Activated CD4-positive, alpha-beta memory T cell treated with anti-CD3 and anti-CD28 coated beads, Interleukin-2, amount 10 ng/mL, durations not matched to agents 7 days and 5 days (primary cell): ENCODE measurements at regions not wholly inside any gene's neighbourhood (a gene's known extent, or its start where the extent isn't known, plus 50 kb on each side); places are given as distances from the start of the nearest gene placed in this dataset.

ENCODE experiments used
- CTCF ChIA-PET: fragments of 350-600 bp; sonication (Branson Sonifier 250); formaldehyde crosslinking; loops from one replicate; lab custom pipeline; 2021; ENCODE audit warnings: antibody characterized with exemption, inconsistent platforms; lab: Charles Lee
- POLR2A ChIA-PET: fragments of 350-600 bp; sonication (Branson Sonifier 250); formaldehyde crosslinking; loops from one replicate; lab custom pipeline; 2021; ENCODE audit warnings: antibody characterized with exemption; lab: Charles Lee
- DNase-seq: peaks from one replicate; pipeline ENCODE4 v3.0.0-alpha.2; 2020
- H3K27ac Mint-ChIP-seq: one replicate; pipeline ENCODE4 v1.8.0; 2021; ENCODE audit warnings: mild to moderate bottlenecking, mixed read lengths
- H3K27me3 Mint-ChIP-seq: one replicate; pipeline ENCODE4 v1.8.0; 2021; ENCODE audit warnings: mixed read lengths
- H3K36me3 Mint-ChIP-seq: one replicate; pipeline ENCODE4 v1.8.0; 2021; ENCODE audit warnings: low read depth, mixed read lengths
- H3K4me1 Mint-ChIP-seq: one replicate; pipeline ENCODE4 v1.8.0; 2021; ENCODE audit warnings: mixed read lengths
- H3K4me3 Mint-ChIP-seq: one replicate; pipeline ENCODE4 v1.8.0; 2021; ENCODE audit warnings: mild to moderate bottlenecking, mixed read lengths
- H3K9me3 Mint-ChIP-seq: one replicate; pipeline ENCODE4 v1.8.0; 2021; ENCODE audit warnings: mixed read lengths

- H3K27me3 Mint-ChIP-seq = no peaks in the 10 kb centered on the region
- no peaks in the 10 kb centered on the region for H3K4me1 Mint-ChIP-seq
- H3K27ac Mint-ChIP-seq = no peak overlapping the region
- ChIA-PET POLR2A (no interaction called here), CTCF (no interaction called here)
- no peaks in the 10 kb centered on the region for H3K9me3 Mint-ChIP-seq
- H3K4me3 Mint-ChIP-seq = no peak overlapping the region
- no peak for DNase-seq
- H3K36me3 Mint-ChIP-seq = no peaks in the 10 kb centered on the region
Measured at GRCh38 chr5:57802131-57802530, 319.5 kb upstream of the ACTBL2 start.

GRCh38 chr5:57795203-57795602 lies 312.6 kb upstream of the ACTBL2 start:
- CTCF ChIA-PET = no interaction called here
- H3K4me3 Mint-ChIP-seq = no peak overlapping the region
- H3K27me3 Mint-ChIP-seq = no peaks in the 10 kb centered on the region

GRCh38 chr5:57791875-57792274 lies 309.3 kb upstream of the ACTBL2 start:
- Mint-ChIP-seq H3K9me3 (no peaks in the 10 kb centered on the region), H3K36me3 (no peaks in the 10 kb centered on the region), H3K4me1 (no peaks in the 10 kb centered on the region), H3K27ac (no peak overlapping the region), H3K27me3 (peaks cover 3% of the 10 kb centered on the region), H3K4me3 (no peak overlapping the region)
- no peak for DNase-seq
- ChIA-PET CTCF (no interaction called here), POLR2A (no interaction called here)

More at GRCh38 chr5:57795203-57795602, 312.6 kb upstream of the ACTBL2 start:
- H3K4me1 Mint-ChIP-seq = no peaks in the 10 kb centered on the region
- DNase-seq = no peak
- H3K9me3 Mint-ChIP-seq = no peaks in the 10 kb centered on the region
- POLR2A ChIA-PET = no interaction called here
- no peak overlapping the region for H3K27ac Mint-ChIP-seq
- no peaks in the 10 kb centered on the region for H3K36me3 Mint-ChIP-seq

GRCh38 chr5:57785946-57786345 lies 303.3 kb upstream of the ACTBL2 start:
- ChIA-PET CTCF (no interaction called here), POLR2A (no interaction called here)
- no peaks in the 10 kb centered on the region for H3K9me3 Mint-ChIP-seq
- no peak overlapping the region for H3K27ac Mint-ChIP-seq
- H3K4me1 Mint-ChIP-seq = no peaks in the 10 kb centered on the region
- H3K4me3 Mint-ChIP-seq = no peak overlapping the region
- H3K27me3 Mint-ChIP-seq = peaks cover 5% of the 10 kb centered on the region
- no peak for DNase-seq
- no peaks in the 10 kb centered on the region for H3K36me3 Mint-ChIP-seq

GRCh38 chr5:57784121-57784520 lies 301.5 kb upstream of the ACTBL2 start:
- H3K36me3 Mint-ChIP-seq = no peaks in the 10 kb centered on the region
- peaks cover 4% of the 10 kb centered on the region for H3K27me3 Mint-ChIP-seq
- H3K9me3 Mint-ChIP-seq = no peaks in the 10 kb centered on the region
- ChIA-PET POLR2A (no interaction called here), CTCF (no interaction called here)
- no peak overlapping the region for H3K27ac Mint-ChIP-seq
- no peak overlapping the region for H3K4me3 Mint-ChIP-seq
- DNase-seq = no peak
- H3K4me1 Mint-ChIP-seq = no peaks in the 10 kb centered on the region

- DNase-seq = no peak
- H3K9me3 Mint-ChIP-seq = no peaks in the 10 kb centered on the region
- H3K27ac Mint-ChIP-seq = no peak overlapping the region
- no peaks in the 10 kb centered on the region for H3K4me1 Mint-ChIP-seq
- H3K36me3 Mint-ChIP-seq = no peaks in the 10 kb centered on the region
- peaks cover 3% of the 10 kb centered on the region for H3K27me3 Mint-ChIP-seq
- CTCF ChIA-PET = no interaction called here
- POLR2A ChIA-PET = no interaction called here
- no peak overlapping the region for H3K4me3 Mint-ChIP-seq
Measured at GRCh38 chr5:57783693-57784092, 301.1 kb upstream of the ACTBL2 start.

- no peak overlapping the region for H3K4me3 Mint-ChIP-seq
- no peak for DNase-seq
- no peaks in the 10 kb centered on the region for H3K4me1 Mint-ChIP-seq
- H3K36me3 Mint-ChIP-seq = no peaks in the 10 kb centered on the region
- peaks cover 2% of the 10 kb centered on the region for H3K27me3 Mint-ChIP-seq
- no peaks in the 10 kb centered on the region for H3K9me3 Mint-ChIP-seq
- CTCF ChIA-PET = interaction anchor here (1.3 to 1.7 kb wide), 2 partner anchors 131 to 681 kb away, joined by 3 to 8 read pairs; no protein-coding TSS in a partner anchor
- POLR2A ChIA-PET = no interaction called here
- no peak overlapping the region for H3K27ac Mint-ChIP-seq
Measured at GRCh38 chr5:57780961-57781325, 298.3 kb upstream of the ACTBL2 start.

GRCh38 chr5:57780306-57780960 lies 297.8 kb upstream of the ACTBL2 start:
- DNase-seq = no peak
- H3K9me3 Mint-ChIP-seq = no peaks in the 10 kb centered on the region
- peaks cover 2% of the 10 kb centered on the region for H3K27me3 Mint-ChIP-seq
- ChIA-PET CTCF (interaction anchor here (1.3 to 1.7 kb wide), 3 partner anchors 10 to 681 kb away, joined by 3 to 8 read pairs (median 4); no protein-coding TSS in a partner anchor), POLR2A (no interaction called here)
- no peak overlapping the region for H3K27ac Mint-ChIP-seq
- H3K4me3 Mint-ChIP-seq = no peak overlapping the region
- no peaks in the 10 kb centered on the region for H3K4me1 Mint-ChIP-seq
- no peaks in the 10 kb centered on the region for H3K36me3 Mint-ChIP-seq

- H3K36me3 Mint-ChIP-seq = no peaks in the 10 kb centered on the region
- H3K4me3 Mint-ChIP-seq = no peak overlapping the region
- H3K4me1 Mint-ChIP-seq = no peaks in the 10 kb centered on the region
- no peak for DNase-seq
- peaks cover 2% of the 10 kb centered on the region for H3K27me3 Mint-ChIP-seq
- CTCF ChIA-PET = interaction anchor here (0.6 to 4.5 kb wide), 10 partner anchors 8 to 710 kb away, joined by 3 to 31 read pairs (median 4); no protein-coding TSS in a partner anchor
- POLR2A ChIA-PET = interaction anchor here (1.2 kb wide), 2 partner anchors 13 to 681 kb away, joined by 3 to 5 read pairs; partner anchors contain the start of gene PLK2
- H3K9me3 Mint-ChIP-seq = no peaks in the 10 kb centered on the region
- no peak overlapping the region for H3K27ac Mint-ChIP-seq
Measured at GRCh38 chr5:57779383-57780223, 297.0 kb upstream of the ACTBL2 start.

- H3K9me3 Mint-ChIP-seq = no peaks in the 10 kb centered on the region
Measured at GRCh38 chr5:57778501-57779091, 296.0 kb upstream of the ACTBL2 start.

GRCh38 chr5:57777174-57777581 lies 294.6 kb upstream of the ACTBL2 start:
- no peak for DNase-seq
- no peaks in the 10 kb centered on the region for H3K36me3 Mint-ChIP-seq
- H3K27ac Mint-ChIP-seq = no peak overlapping the region
- H3K4me1 Mint-ChIP-seq = no peaks in the 10 kb centered on the region
- no peaks in the 10 kb centered on the region for H3K9me3 Mint-ChIP-seq
- ChIA-PET CTCF (interaction anchor here (4.5 kb wide), 1 partner anchor 684 kb away, joined by 31 read pairs; no protein-coding TSS in a partner anchor), POLR2A (no interaction called here)
- no peaks in the 10 kb centered on the region for H3K27me3 Mint-ChIP-seq
- no peak overlapping the region for H3K4me3 Mint-ChIP-seq

More at GRCh38 chr5:57778501-57779091, 296.0 kb upstream of the ACTBL2 start:
- no peak for DNase-seq
- ChIA-PET CTCF (interaction anchor here (1.3 to 4.5 kb wide), 5 partner anchors 9 to 685 kb away, joined by 3 to 31 read pairs (median 4); no protein-coding TSS in a partner anchor), POLR2A (interaction anchor here (1.2 kb wide), 2 partner anchors 12 to 682 kb away, joined by 3 to 5 read pairs; partner anchors contain the start of gene PLK2)
- Mint-ChIP-seq H3K36me3 (no peaks in the 10 kb centered on the region), H3K27me3 (peaks cover 2% of the 10 kb centered on the region), H3K4me1 (no peaks in the 10 kb centered on the region), H3K4me3 (no peak overlapping the region), H3K27ac (no peak overlapping the region)

GRCh38 chr5:57776035-57776434 lies 293.4 kb upstream of the ACTBL2 start:
- no peak overlapping the region for H3K27ac Mint-ChIP-seq
- ChIA-PET POLR2A (no interaction called here), CTCF (interaction anchor here (4.5 kb wide), 1 partner anchor 685 kb away, joined by 31 read pairs; no protein-coding TSS in a partner anchor)
- no peak overlapping the region for H3K4me3 Mint-ChIP-seq
- no peaks in the 10 kb centered on the region for H3K27me3 Mint-ChIP-seq
- no peaks in the 10 kb centered on the region for H3K9me3 Mint-ChIP-seq
- no peaks in the 10 kb centered on the region for H3K4me1 Mint-ChIP-seq
- H3K36me3 Mint-ChIP-seq = no peaks in the 10 kb centered on the region
- no peak for DNase-seq

GRCh38 chr5:57774439-57774838 lies 291.8 kb upstream of the ACTBL2 start:
- peaks cover 2% of the 10 kb centered on the region for H3K27me3 Mint-ChIP-seq
- ChIA-PET POLR2A (no interaction called here), CTCF (interaction anchor here (1.0 to 1.3 kb wide), 2 partner anchors 275 to 687 kb away, joined by 3 to 4 read pairs; no protein-coding TSS in a partner anchor)
- no peaks in the 10 kb centered on the region for H3K9me3 Mint-ChIP-seq
- no peak overlapping the region for H3K27ac Mint-ChIP-seq
- no peaks in the 10 kb centered on the region for H3K4me1 Mint-ChIP-seq
- DNase-seq = no peak
- H3K4me3 Mint-ChIP-seq = no peak overlapping the region
- no peaks in the 10 kb centered on the region for H3K36me3 Mint-ChIP-seq
